Brain microvascular endothelial cell (primary cell): ENCODE measurements at regions not wholly inside any gene's neighbourhood (a gene's known extent, or its start where the extent isn't known, plus 50 kb on each side); places are given as distances from the start of the nearest gene placed in this dataset.

ENCODE experiments used
- DNase-seq: peaks from one replicate; pipeline ENCODE4 v3.0.0-alpha.2; 2020
- H3K27ac ChIP-seq: fragments of 250-450 bp; sonication (Bioruptor Pico); 2 replicates; pipeline ENCODE4 v1.5.1; 2020; ENCODE audit warnings: mild to moderate bottlenecking, moderate library complexity
- H3K27me3 ChIP-seq: fragments of 250-450 bp; sonication (Bioruptor Pico); replicated peaks from 2 replicates; pipeline ENCODE4 v1.5.1; 2020; ENCODE audit warnings: mild to moderate bottlenecking
- H3K36me3 ChIP-seq: fragments of 250-450 bp; sonication (Bioruptor Pico); replicated peaks from 2 replicates; pipeline ENCODE4 v1.5.1; 2020; ENCODE audit warnings: mild to moderate bottlenecking
- H3K4me3 ChIP-seq: 2 replicates; pipeline ENCODE4 v1.5.1; 2011; ENCODE audit warnings: low read depth, mild to moderate bottlenecking, control low read depth, low read length, moderate library complexity
- CTCF ChIP-seq: IDR thresholded peaks from 2 replicates; pipeline ENCODE4 v1.5.1; 2011; ENCODE audit warnings: low read depth, mild to moderate bottlenecking, moderate library complexity, low read length, control low read depth, inconsistent platforms; ENCODE audit errors: missing control alignments
- in situ Hi-C: cut with HindIII; loops from 2 replicates; pipeline ENCODE4 v1.10.0; 2017; ENCODE audit warnings: low sequenced_read_pairs, low pct_ligation_motif_present

- H3K27ac ChIP-seq = no peak overlapping the region
- in situ Hi-C loops = no loop called here
Measured at GRCh38 chr21:43277481-43278351, 108.9 kb downstream of the CRYAA start.

DNA sequence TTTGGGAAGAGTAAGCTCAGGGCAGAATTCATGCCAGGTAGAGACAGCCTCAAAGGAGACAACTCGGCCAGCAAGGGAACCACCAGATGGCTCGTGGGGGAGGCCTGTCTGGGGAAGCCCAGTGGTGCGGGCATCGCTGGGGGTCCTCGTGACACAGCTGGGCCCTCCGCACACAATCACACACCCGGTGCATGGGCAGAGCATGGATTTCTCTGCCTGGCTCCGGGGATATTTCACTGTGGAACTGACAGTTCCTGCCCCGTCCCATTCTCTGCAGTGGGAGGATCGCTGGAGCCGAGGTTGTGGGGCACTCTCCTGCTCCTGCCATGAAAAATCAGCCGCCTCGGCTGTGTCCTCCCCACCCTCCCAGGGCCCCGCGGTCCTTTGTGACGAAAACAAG lies 108.0 kb downstream of the CRYAA start:
- no peak for DNase-seq
- H3K36me3 ChIP-seq = no peaks in the 10 kb centered on the region
- in situ Hi-C loops = no loop called here
- H3K27ac ChIP-seq = no peak overlapping the region
- H3K4me3 ChIP-seq = no peak overlapping the region
- H3K27me3 ChIP-seq = peaks cover 6% of the 10 kb centered on the region
- no peak for TF ChIP-seq CTCF

More at GRCh38 chr21:43277481-43278351, 108.9 kb downstream of the CRYAA start:
- TF ChIP-seq CTCF = no peak
- Histone ChIP-seq H3K36me3 (no peaks in the 10 kb centered on the region), H3K4me3 (no peak overlapping the region), H3K27me3 (peaks cover 6% of the 10 kb centered on the region)
- DNase-seq = no peak

- Histone ChIP-seq H3K4me3 (no peak overlapping the region), H3K27ac (no peak overlapping the region), H3K36me3 (no peaks in the 10 kb centered on the region), H3K27me3 (peaks cover 6% of the 10 kb centered on the region)
- no peak for TF ChIP-seq CTCF
- no peak for DNase-seq
- in situ Hi-C loops = no loop called here
Measured at GRCh38 chr21:43275421-43276211, 106.8 kb downstream of the CRYAA start.

GRCh38 chr21:43274946-43275310 lies 106.1 kb downstream of the CRYAA start:
- H3K4me3 ChIP-seq = no peak overlapping the region
- in situ Hi-C loops = no loop called here
- H3K36me3 ChIP-seq = no peaks in the 10 kb centered on the region
- TF ChIP-seq CTCF = no peak
- no peak overlapping the region for H3K27ac ChIP-seq
- H3K27me3 ChIP-seq = peaks cover 6% of the 10 kb centered on the region
- DNase-seq = no peak

- no peak for DNase-seq
- Histone ChIP-seq H3K36me3 (no peaks in the 10 kb centered on the region), H3K4me3 (no peak overlapping the region), H3K27me3 (peaks cover 6% of the 10 kb centered on the region), H3K27ac (no peak overlapping the region)
- no peak for TF ChIP-seq CTCF
- in situ Hi-C loops = no loop called here
Measured at GRCh38 chr21:43274022-43274945, 105.5 kb downstream of the CRYAA start.
